Panc1 (cell line): ENCODE measurements at regions not wholly inside any gene's neighbourhood (a gene's known extent, or its start where the extent isn't known, plus 50 kb on each side); places are given as distances from the start of the nearest gene placed in this dataset.

Source experiments
- ATAC-seq: fragments of 200-7000 bp; cut with Tn5 transposase; 2 replicates; pipeline ENCODE4 v1.9.1; 2020; ENCODE audit warnings: mild to moderate bottlenecking, moderate library complexity
- BruUV-seq: library from RNA; stranded (reverse); fragments of 400-500 nt; replicated peaks from 2 replicates; lab custom pipeline; 2021; lab: Mats Ljungman, UMichigan
- CTCF ChIA-PET: fragments of 300-600 bp; sonication (Branson Sonifier 250); formaldehyde crosslinking; loops from one replicate; lab custom pipeline; 2022; ENCODE audit warnings: antibody characterized with exemption; lab: Charles Lee
- POLR2A ChIA-PET: fragments of 300-600 bp; sonication (Branson Sonifier 250); formaldehyde crosslinking; loops from one replicate; lab custom pipeline; 2022; ENCODE audit warnings: antibody characterized with exemption; lab: Charles Lee
- DNase-seq: peaks from one replicate; pipeline ENCODE4 v3.0.0-alpha.2; 2010; ENCODE audit warnings: low read depth, low spot score
- H3K27ac ChIP-seq: 2 replicates; pipeline ENCODE4 v1.5.1; 2011; ENCODE audit warnings: mild to moderate bottlenecking, low read length, inconsistent platforms
- H3K27me3 ChIP-seq: fragments of 200-500 bp; sonication (Bioruptor generic); 2 replicates; pipeline ENCODE4 v1.6.0; 2014; ENCODE audit warnings: low read length, inconsistent platforms; ENCODE audit not compliant: control insufficient read depth, insufficient read depth
- H3K36me3 ChIP-seq: fragments of 200-500 bp; sonication (Bioruptor generic); 2 replicates; pipeline ENCODE4 v1.5.1; 2014; ENCODE audit warnings: inconsistent platforms, mild to moderate bottlenecking, low read length, moderate library complexity; ENCODE audit not compliant: control insufficient read depth, insufficient read depth
- H3K4me1 ChIP-seq: 2 replicates; pipeline ENCODE4 v1.5.1; 2011; ENCODE audit warnings: inconsistent platforms, mild to moderate bottlenecking, low read length, moderate library complexity; ENCODE audit not compliant: control insufficient read depth, insufficient read depth
- H3K4me3 ChIP-seq, 2 experiments: 2 replicates each; pipeline ENCODE4 v1.5.1; 2011 to 2012; ENCODE audit warnings: low read depth in 2 of 2, low read length in 2 of 2, mild to moderate bottlenecking in 2 of 2, inconsistent platforms in 1 of 2, moderate library complexity in 1 of 2
- H3K9me3 ChIP-seq: fragments of 200-500 bp; sonication (Bioruptor generic); 2 replicates; pipeline ENCODE4 v1.5.1; 2014; ENCODE audit warnings: low read depth, mild to moderate bottlenecking, inconsistent platforms, low read length, moderate library complexity; ENCODE audit not compliant: control insufficient read depth, insufficient read depth
- POLR2AphosphoS5 ChIP-seq: IDR thresholded peaks from 2 replicates; pipeline ENCODE4 v1.6.1; 2012; ENCODE audit warnings: mild to moderate bottlenecking, low read depth, low read length, moderate library complexity
- SIN3A ChIP-seq: IDR thresholded peaks from 2 replicates; pipeline ENCODE4 v1.6.1; 2012; ENCODE audit warnings: low read depth, mild to moderate bottlenecking, low read length, moderate library complexity, borderline replicate concordance; ENCODE audit not compliant: insufficient read depth
- TCF7L2 ChIP-seq: IDR thresholded peaks from 2 replicates; pipeline ENCODE4 v1.6.1; 2011; ENCODE audit warnings: mild to moderate bottlenecking, low read depth, low read length, inconsistent platforms
- in situ Hi-C: cut with HindIII; loops from 2 replicates; pipeline ENCODE4 v1.10.0; 2016; ENCODE audit warnings: low sequenced_read_pairs, low pct_unique_long_range_greater_than_20kb
- intact Hi-C: fragments of 100-400 bp; cut with micrococcal nuclease; formaldehyde crosslinking; loops from one replicate; pipeline ENCODE4 v1.10.0; 2022; ENCODE audit not compliant: unreplicated experiment
- TF ChIP-seq, protein P1 (sequence below): fragments of 450-650 bp; IDR thresholded peaks from 2 replicates; pipeline ENCODE4 v1.5.1; 2017; ENCODE audit warnings: mild to moderate bottlenecking
- TF ChIP-seq, protein P2 (sequence below), 2 experiments: IDR thresholded peaks; 2 replicates each; pipeline ENCODE4 v1.6.1; 2011 to 2012; ENCODE audit warnings: low read depth in 2 of 2, control low read depth in 1 of 2, low read length in 1 of 2, mild to moderate bottlenecking in 1 of 2, moderate library complexity in 1 of 2; ENCODE audit not compliant: insufficient read depth in 1 of 2

DNA sequence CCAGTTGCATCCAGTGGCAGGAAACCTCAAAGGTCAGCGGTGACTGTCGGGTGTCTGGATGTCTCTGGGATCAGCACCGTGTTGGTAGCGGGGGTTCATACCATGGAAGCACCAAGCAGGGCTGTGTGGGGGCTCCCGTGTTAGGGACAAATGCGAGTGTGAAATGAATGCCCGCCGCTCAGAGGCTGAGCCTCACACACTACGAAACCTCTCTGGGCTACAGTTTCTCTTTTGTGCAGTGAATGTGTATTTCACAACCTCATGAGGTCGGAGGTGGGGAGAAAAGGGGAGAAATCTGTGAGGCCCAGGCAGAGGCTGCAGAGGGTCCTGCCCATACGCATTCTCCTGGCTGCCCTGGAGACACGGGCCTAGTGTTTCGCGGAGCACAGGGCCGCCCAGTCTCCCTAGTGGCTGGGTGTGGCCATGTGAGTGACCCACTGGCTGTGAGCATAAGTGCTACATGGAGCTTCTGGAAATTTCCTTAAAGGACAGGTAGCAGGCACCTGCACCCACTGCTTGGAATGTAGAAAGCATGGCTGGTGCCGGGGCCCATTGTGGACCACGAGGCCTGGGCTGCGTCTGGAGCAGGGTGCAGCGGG, 138.0 kb upstream of the GLI2 start:
- DNase-seq = no peak
- ChIA-PET POLR2A (no interaction called here), CTCF (no interaction called here)
- ATAC-seq = no peak
- in situ Hi-C loops = no loop called here
- H3K27ac ChIP-seq = no peak overlapping the region
- H3K4me1 ChIP-seq = no peaks in the 10 kb centered on the region
- no peaks in the 10 kb centered on the region for H3K27me3 ChIP-seq
- BruUV-seq = no TSS peak
- H3K9me3 ChIP-seq = no peaks in the 10 kb centered on the region
- TF ChIP-seq, protein P1, sequence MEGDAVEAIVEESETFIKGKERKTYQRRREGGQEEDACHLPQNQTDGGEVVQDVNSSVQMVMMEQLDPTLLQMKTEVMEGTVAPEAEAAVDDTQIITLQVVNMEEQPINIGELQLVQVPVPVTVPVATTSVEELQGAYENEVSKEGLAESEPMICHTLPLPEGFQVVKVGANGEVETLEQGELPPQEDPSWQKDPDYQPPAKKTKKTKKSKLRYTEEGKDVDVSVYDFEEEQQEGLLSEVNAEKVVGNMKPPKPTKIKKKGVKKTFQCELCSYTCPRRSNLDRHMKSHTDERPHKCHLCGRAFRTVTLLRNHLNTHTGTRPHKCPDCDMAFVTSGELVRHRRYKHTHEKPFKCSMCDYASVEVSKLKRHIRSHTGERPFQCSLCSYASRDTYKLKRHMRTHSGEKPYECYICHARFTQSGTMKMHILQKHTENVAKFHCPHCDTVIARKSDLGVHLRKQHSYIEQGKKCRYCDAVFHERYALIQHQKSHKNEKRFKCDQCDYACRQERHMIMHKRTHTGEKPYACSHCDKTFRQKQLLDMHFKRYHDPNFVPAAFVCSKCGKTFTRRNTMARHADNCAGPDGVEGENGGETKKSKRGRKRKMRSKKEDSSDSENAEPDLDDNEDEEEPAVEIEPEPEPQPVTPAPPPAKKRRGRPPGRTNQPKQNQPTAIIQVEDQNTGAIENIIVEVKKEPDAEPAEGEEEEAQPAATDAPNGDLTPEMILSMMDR = no peak
- TF ChIP-seq TCF7L2 (no peak), SIN3A (no peak), POLR2AphosphoS5 (no peak)
- TF ChIP-seq, protein P2, sequence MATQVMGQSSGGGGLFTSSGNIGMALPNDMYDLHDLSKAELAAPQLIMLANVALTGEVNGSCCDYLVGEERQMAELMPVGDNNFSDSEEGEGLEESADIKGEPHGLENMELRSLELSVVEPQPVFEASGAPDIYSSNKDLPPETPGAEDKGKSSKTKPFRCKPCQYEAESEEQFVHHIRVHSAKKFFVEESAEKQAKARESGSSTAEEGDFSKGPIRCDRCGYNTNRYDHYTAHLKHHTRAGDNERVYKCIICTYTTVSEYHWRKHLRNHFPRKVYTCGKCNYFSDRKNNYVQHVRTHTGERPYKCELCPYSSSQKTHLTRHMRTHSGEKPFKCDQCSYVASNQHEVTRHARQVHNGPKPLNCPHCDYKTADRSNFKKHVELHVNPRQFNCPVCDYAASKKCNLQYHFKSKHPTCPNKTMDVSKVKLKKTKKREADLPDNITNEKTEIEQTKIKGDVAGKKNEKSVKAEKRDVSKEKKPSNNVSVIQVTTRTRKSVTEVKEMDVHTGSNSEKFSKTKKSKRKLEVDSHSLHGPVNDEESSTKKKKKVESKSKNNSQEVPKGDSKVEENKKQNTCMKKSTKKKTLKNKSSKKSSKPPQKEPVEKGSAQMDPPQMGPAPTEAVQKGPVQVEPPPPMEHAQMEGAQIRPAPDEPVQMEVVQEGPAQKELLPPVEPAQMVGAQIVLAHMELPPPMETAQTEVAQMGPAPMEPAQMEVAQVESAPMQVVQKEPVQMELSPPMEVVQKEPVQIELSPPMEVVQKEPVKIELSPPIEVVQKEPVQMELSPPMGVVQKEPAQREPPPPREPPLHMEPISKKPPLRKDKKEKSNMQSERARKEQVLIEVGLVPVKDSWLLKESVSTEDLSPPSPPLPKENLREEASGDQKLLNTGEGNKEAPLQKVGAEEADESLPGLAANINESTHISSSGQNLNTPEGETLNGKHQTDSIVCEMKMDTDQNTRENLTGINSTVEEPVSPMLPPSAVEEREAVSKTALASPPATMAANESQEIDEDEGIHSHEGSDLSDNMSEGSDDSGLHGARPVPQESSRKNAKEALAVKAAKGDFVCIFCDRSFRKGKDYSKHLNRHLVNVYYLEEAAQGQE (IDR thresholded peaks at IDR 0.05; ENCODE audit: insufficient read depth in 1 of 2, low read depth in 2 of 2, low read length in 1 of 2) = no peak
- intact Hi-C loops = no loop called here
- H3K36me3 ChIP-seq = no peaks in the 10 kb centered on the region
- H3K4me3 ChIP-seq = no peak overlapping the region

DNA sequence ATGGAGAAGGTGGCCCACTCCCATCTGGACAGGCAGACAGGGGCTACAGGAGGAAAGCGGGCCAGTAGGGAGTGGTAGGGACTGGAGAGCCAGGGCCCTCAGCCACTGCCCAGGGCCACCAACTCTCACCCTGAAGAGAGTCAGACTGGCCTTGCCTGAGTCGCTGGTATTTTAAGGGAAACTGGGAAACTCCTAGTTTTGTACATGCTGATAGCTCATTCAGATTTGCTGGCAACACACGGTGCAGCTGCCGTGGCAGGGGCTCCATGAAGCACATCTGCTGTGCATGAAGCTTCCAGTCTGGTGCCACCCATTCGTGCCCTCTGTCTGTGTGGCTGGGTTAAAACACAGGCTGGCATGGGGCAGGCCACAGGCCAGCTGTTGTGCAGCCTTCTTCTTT, 137.3 kb upstream of the GLI2 start:
- no peaks in the 10 kb centered on the region for H3K27me3 ChIP-seq
- no peaks in the 10 kb centered on the region for H3K9me3 ChIP-seq
- H3K4me3 ChIP-seq = no peak overlapping the region
- no TSS peak for BruUV-seq
- intact Hi-C loops = no loop called here
- H3K36me3 ChIP-seq = no peaks in the 10 kb centered on the region
- DNase-seq (no peak), ATAC-seq (no peak)
- in situ Hi-C loops = no loop called here
- POLR2A ChIA-PET = no interaction called here
- no peak overlapping the region for H3K27ac ChIP-seq
- no peaks in the 10 kb centered on the region for H3K4me1 ChIP-seq
- TF ChIP-seq, protein P2 (IDR thresholded peaks at IDR 0.05; ENCODE audit: insufficient read depth in 1 of 2, low read depth in 2 of 2, low read length in 1 of 2) = no peak
- TF ChIP-seq POLR2AphosphoS5 = no peak
- no peak for TF ChIP-seq SIN3A
- TF ChIP-seq TCF7L2 = no peak
- CTCF ChIA-PET = no interaction called here
